K562 (cell line): ENCODE measurements at regions not wholly inside any gene's neighbourhood (a gene's known extent, or its start where the extent isn't known, plus 50 kb on each side); places are given as distances from the start of the nearest gene placed in this dataset.

Source experiments
- ATAC-seq: fragments of 200-7000 bp; cut with Tn5 transposase; 3 replicates; pipeline ENCODE4 v1.9.1; 2020; ENCODE audit warnings: moderate library complexity
- BruUV-seq: library from RNA; stranded (reverse); fragments of 400-500 nt; replicated peaks from 2 replicates; lab custom pipeline; 2021; lab: Mats Ljungman, UMichigan
- CTCF ChIA-PET: fragments of 300-600 bp; formaldehyde crosslinking; extraction: SDS; loops from one replicate; lab custom pipeline; 2021; ENCODE audit warnings: low intra/inter-chr PET ratio; lab: Yijun Ruan, JAX
- POLR2A ChIA-PET: fragments of 300-600, 350-650 bp; sonication (Branson Sonifier 250); formaldehyde crosslinking; extraction: SDS; loops from one replicate; lab custom pipeline; 2021; ENCODE audit warnings: antibody characterized with exemption, inconsistent platforms; lab: Yijun Ruan, JAX
- DNase-seq, 4 experiments: peaks; one replicate each; pipeline versions ENCODE4 v3.0.0 to v3.0.0-alpha.2; 2011 to 2018; ENCODE audit warnings: low spot score in 3 of 4, mixed read lengths in 3 of 4; ENCODE audit errors: extremely low read depth in 1 of 4
- FAIRE-seq: peaks from 2 replicates; lab custom pipeline; 2011; peaks lifted over from hg19 to GRCh38; lab: Jason Lieb, UNC
- H2AFZ ChIP-seq: 2 replicates; pipeline ENCODE4 v1.6.0; 2011; ENCODE audit warnings: low read depth, low read length, control low read depth, inconsistent platforms
- H3K27ac ChIP-seq: fragments of 200-600 bp; 3 replicates; pipeline ENCODE4 v1.8.0; 2011; ENCODE audit warnings: low read depth, mild to moderate bottlenecking, control low read depth, inconsistent platforms, low read length, moderate library complexity, mixed read lengths; ENCODE audit errors: extremely low read depth
- H3K27me3 ChIP-seq, 2 experiments: fragments of 300-600 bp in 1 of 2; 2 replicates in 1 of 2; 3 replicates in 1 of 2; pipeline versions ENCODE4 v1.6.0 to v1.8.0; 2011; ENCODE audit warnings: inconsistent platforms in 2 of 2, low read length in 2 of 2, mild to moderate bottlenecking in 1 of 2, mixed read lengths in 1 of 2, moderate library complexity in 1 of 2; ENCODE audit not compliant: control insufficient read depth in 2 of 2, insufficient read depth in 2 of 2
- H3K36me3 ChIP-seq: fragments of 300-600 bp; 3 replicates; pipeline ENCODE4 v1.8.0; 2011; ENCODE audit warnings: mild to moderate bottlenecking, low read length, inconsistent platforms; ENCODE audit not compliant: control insufficient read depth, insufficient read depth
- H3K4me1 ChIP-seq, 2 experiments: fragments of 200-600 bp in 1 of 2; replicated peaks in 1 of 2; 2 replicates in 1 of 2; 3 replicates in 1 of 2; pipeline versions ENCODE4 v1.5.1 to v1.8.0; 2011; ENCODE audit warnings: inconsistent platforms in 2 of 2, low read length in 2 of 2, mild to moderate bottlenecking in 1 of 2, mixed read lengths in 1 of 2, moderate library complexity in 1 of 2; ENCODE audit not compliant: control insufficient read depth in 2 of 2, insufficient read depth in 2 of 2
- H3K4me2 ChIP-seq: 2 replicates; pipeline ENCODE4 v1.6.1; 2011; ENCODE audit warnings: low read length, control low read depth, inconsistent platforms, mixed read lengths; ENCODE audit not compliant: insufficient read depth
- H3K4me3 ChIP-seq: fragments of 200-600 bp; sonication (generic), shearing (Covaris generic); 2 replicates; pipeline ENCODE4 v1.5.1; 2016; ENCODE audit warnings: control low read depth, inconsistent platforms
- H3K79me2 ChIP-seq: fragments of 200-600 bp; 3 replicates; pipeline ENCODE4 v1.8.0; 2011; ENCODE audit warnings: low read length, inconsistent platforms; ENCODE audit not compliant: control insufficient read depth, insufficient read depth
- H3K9ac ChIP-seq, 2 experiments: 2 replicates each; pipeline versions ENCODE4 v1.6.0 to v1.6.1; 2011; ENCODE audit warnings: low read depth in 2 of 2, low read length in 2 of 2, control low read depth in 1 of 2, inconsistent platforms in 1 of 2, mild to moderate bottlenecking in 1 of 2, mixed read lengths in 1 of 2; ENCODE audit not compliant: insufficient read depth in 1 of 2
- H3K9me1 ChIP-seq: one replicate; pipeline ENCODE4 v1.6.0; 2011; ENCODE audit warnings: inconsistent platforms, mild to moderate bottlenecking, low read length, moderate library complexity; ENCODE audit not compliant: control insufficient read depth, insufficient read depth
- H3K9me3 ChIP-seq: replicated peaks from 2 replicates; pipeline ENCODE4 v1.5.1; 2011; ENCODE audit warnings: low read depth, low read length, inconsistent platforms; ENCODE audit not compliant: control insufficient read depth, insufficient read depth
- H4K20me1 ChIP-seq: replicated peaks from 2 replicates; pipeline ENCODE4 v1.6.1; 2011; ENCODE audit warnings: low read length, inconsistent platforms, mixed read lengths; ENCODE audit not compliant: control insufficient read depth, insufficient read depth
- EP400 ChIP-seq: fragments of 450-650 bp; IDR thresholded peaks from 2 replicates; pipeline ENCODE4 v1.6.1; 2017; ENCODE audit warnings: antibody characterized with exemption, mild to moderate bottlenecking, moderate library complexity
- HBP1 ChIP-seq: fragments of 450-650 bp; formaldehyde crosslinking; IDR thresholded peaks from 2 replicates; pipeline ENCODE4 v1.4.0; 2022; ENCODE audit warnings: missing genetic modification characterization
- KAT2B ChIP-seq: IDR thresholded peaks from one replicate; pipeline ENCODE4 v1.6.1; 2012; ENCODE audit warnings: low read depth, mild to moderate bottlenecking, control low read depth, inconsistent platforms, low read length, moderate library complexity
- PTBP1 ChIP-seq: fragments of 200-400 bp; formaldehyde crosslinking; IDR thresholded peaks from 2 replicates; pipeline ENCODE4 v1.6.1; 2017; ENCODE audit warnings: low read depth, low read length
- SMAD4 ChIP-seq: fragments of 250-450 bp; sonication (Bioruptor Pico); conservative IDR thresholded peaks from 2 replicates; pipeline ENCODE4 v1.8.0; 2021; ENCODE audit warnings: inconsistent platforms, mild to moderate bottlenecking, moderate library complexity
- STAG1 ChIP-seq: sonication (generic); formaldehyde crosslinking; IDR thresholded peaks from 2 replicates; pipeline ENCODE4 v1.5.0; 2020; ENCODE audit warnings: missing genetic modification reagents, borderline replicate concordance
- TAF15 ChIP-seq: fragments of 200-400 bp; formaldehyde crosslinking; IDR thresholded peaks from 2 replicates; pipeline ENCODE4 v1.6.1; 2017; ENCODE audit warnings: mild to moderate bottlenecking, low read depth, low read length, moderate library complexity
- ZBTB17 ChIP-seq: fragments of 450-650 bp; formaldehyde crosslinking; IDR thresholded peaks from 2 replicates; pipeline ENCODE4 v1.4.0; 2020; ENCODE audit warnings: mild to moderate bottlenecking
- ZBTB5 ChIP-seq: fragments of 450-650 bp; IDR thresholded peaks from 2 replicates; pipeline ENCODE4 v1.6.1; 2017; ENCODE audit warnings: antibody characterized with exemption
- ZNF212 ChIP-seq: fragments of 450-650 bp; formaldehyde crosslinking; IDR thresholded peaks from 2 replicates; pipeline ENCODE4 v1.4.0; 2020; ENCODE audit warnings: mild to moderate bottlenecking
- ZNF253 ChIP-seq: fragments of 250-450 bp; sonication (Bioruptor Pico); conservative IDR thresholded peaks from 2 replicates; pipeline ENCODE4 v1.6.1; 2021; ENCODE audit warnings: mild to moderate bottlenecking
- ZNF76 ChIP-seq: fragments of 250-450 bp; sonication (Bioruptor Pico); IDR thresholded peaks from 2 replicates; pipeline ENCODE4 v1.4.0; 2020; ENCODE audit warnings: mild to moderate bottlenecking, moderate library complexity, borderline replicate concordance
- WGBS: fragments of 100-300 bp; shearing (Covaris generic); methylation state at CpG from one replicate; pipeline ENCODE4 v1.1.6; 2016; ENCODE audit warnings: low coverage, mixed read lengths; ENCODE audit not compliant: insufficient coverage; ENCODE audit errors: missing lambda C conversion rate; 5-methylcytosine and 5-hydroxymethylcytosine counted together
- in situ Hi-C: fragments of 300-500 bp; cut with MboI; formaldehyde crosslinking; loops from 4 replicates; pipeline ENCODE4 v1.15.0; 2018; ENCODE audit warnings: inconsistent platforms, mixed read lengths
- intact Hi-C: fragments of 100-400 bp; cut with micrococcal nuclease; formaldehyde crosslinking; loops from 2 replicates; pipeline ENCODE4 v1.14.2; 2022

GRCh38 chr9:38136386-38136785 is 67.4 kb upstream of the SHB start:
- H3K27ac ChIP-seq: no peak overlapping the region
- ATAC-seq: no peak
- no peaks in the 10 kb centered on the region for H3K36me3 ChIP-seq
- no peaks in the 10 kb centered on the region for H3K79me2 ChIP-seq
- CTCF ChIA-PET: no interaction called here
- peaks cover 42 to 64% of the 10 kb centered on the region in 2 experiments for H3K27me3 ChIP-seq
- no peak overlapping the region for H2AFZ ChIP-seq
- 3% methylated on average over 2 of the region's 2 CpGs for WGBS
- H3K9me1 ChIP-seq: no peaks in the 10 kb centered on the region
- in situ Hi-C loops: no loop called here
- H3K9me3 ChIP-seq: no peaks in the 10 kb centered on the region
- no peak for DNase-seq
- POLR2A ChIA-PET: interaction anchor here (1.5 kb wide), 1 partner anchor 10 kb away, joined by 9 read pairs; no protein-coding TSS in a partner anchor
- TF ChIP-seq ZNF76 (CRISPR knock-in tag) (no peak), STAG1 (no peak), EP400 (no peak)
- intact Hi-C loops: no loop called here
- H3K4me1 ChIP-seq: peaks cover 0 to 3% of the 10 kb centered on the region in 2 experiments; a peak in 2 of 5 replicates
- no peak overlapping the region for H3K4me3 ChIP-seq
- no peak overlapping the region for H3K4me2 ChIP-seq
- H4K20me1 ChIP-seq: no peaks in the 10 kb centered on the region; the same call in none of the 2 replicates
- no peak overlapping the region for H3K9ac ChIP-seq
- no TSS peak for BruUV-seq
- no peak for FAIRE-seq

- no TSS peak for BruUV-seq
- H3K4me2 ChIP-seq: no peak overlapping the region
- H3K9me3 ChIP-seq: no peaks in the 10 kb centered on the region
- POLR2A ChIA-PET: no interaction called here
- H3K79me2 ChIP-seq: no peaks in the 10 kb centered on the region
- in situ Hi-C loops (no loop called here), intact Hi-C loops (no loop called here)
- H3K27ac ChIP-seq: no peak overlapping the region
- ATAC-seq (no peak), DNase-seq (no peak), FAIRE-seq (no peak)
- no peak overlapping the region for H2AFZ ChIP-seq
- peaks cover 6 to 15% of the 10 kb centered on the region in 2 experiments; a peak in 3 of 5 replicates for H3K4me1 ChIP-seq
- H3K27me3 ChIP-seq: peaks cover 28 to 48% of the 10 kb centered on the region in 2 experiments
- no peak overlapping the region for H3K9ac ChIP-seq
- no peaks in the 10 kb centered on the region; the same call in none of the 2 replicates for H4K20me1 ChIP-seq
- H3K36me3 ChIP-seq: no peaks in the 10 kb centered on the region
- WGBS: 0% methylated on average over 6 of the region's 6 CpGs
- no peaks in the 10 kb centered on the region for H3K9me1 ChIP-seq
- CTCF ChIA-PET: no interaction called here
- H3K4me3 ChIP-seq: no peak overlapping the region
- TF ChIP-seq SMAD4 (CRISPR knock-in tag) (no peak), KAT2B (no peak), ZNF253 (CRISPR knock-in tag) (no peak), ZBTB17 (CRISPR knock-in tag) (no peak), TAF15 (no peak), ZBTB5 (no peak), PTBP1 (no peak), HBP1 (CRISPR knock-in tag) (no peak), ZNF212 (CRISPR knock-in tag) (no peak)
Measured at GRCh38 chr9:38134611-38135237, 65.7 kb upstream of the SHB start.
